K562 (cell line): ENCODE measurements at regions not wholly inside any gene's neighbourhood (a gene's known extent, or its start where the extent isn't known, plus 50 kb on each side); places are given as distances from the start of the nearest gene placed in this dataset.

Source experiments
- ATAC-seq: fragments of 200-7000 bp; cut with Tn5 transposase; 3 replicates; pipeline ENCODE4 v1.9.1; 2020; ENCODE audit warnings: moderate library complexity
- BruUV-seq: library from RNA; stranded (reverse); fragments of 400-500 nt; replicated peaks from 2 replicates; lab custom pipeline; 2021; lab: Mats Ljungman, UMichigan
- CTCF ChIA-PET: fragments of 300-600 bp; formaldehyde crosslinking; extraction: SDS; loops from one replicate; lab custom pipeline; 2021; ENCODE audit warnings: low intra/inter-chr PET ratio; lab: Yijun Ruan, JAX
- POLR2A ChIA-PET: fragments of 300-600, 350-650 bp; sonication (Branson Sonifier 250); formaldehyde crosslinking; extraction: SDS; loops from one replicate; lab custom pipeline; 2021; ENCODE audit warnings: antibody characterized with exemption, inconsistent platforms; lab: Yijun Ruan, JAX
- DNase-seq, 4 experiments: peaks; one replicate each; pipeline versions ENCODE4 v3.0.0 to v3.0.0-alpha.2; 2011 to 2018; ENCODE audit warnings: low spot score in 3 of 4, mixed read lengths in 3 of 4; ENCODE audit errors: extremely low read depth in 1 of 4
- FAIRE-seq: peaks from 2 replicates; lab custom pipeline; 2011; peaks lifted over from hg19 to GRCh38; lab: Jason Lieb, UNC
- H2AFZ ChIP-seq: 2 replicates; pipeline ENCODE4 v1.6.0; 2011; ENCODE audit warnings: low read depth, low read length, control low read depth, inconsistent platforms
- H3K27ac ChIP-seq: fragments of 200-600 bp; 3 replicates; pipeline ENCODE4 v1.8.0; 2011; ENCODE audit warnings: low read depth, mild to moderate bottlenecking, control low read depth, inconsistent platforms, low read length, moderate library complexity, mixed read lengths; ENCODE audit errors: extremely low read depth
- H3K27me3 ChIP-seq, 2 experiments: fragments of 300-600 bp in 1 of 2; 2 replicates in 1 of 2; 3 replicates in 1 of 2; pipeline versions ENCODE4 v1.6.0 to v1.8.0; 2011; ENCODE audit warnings: inconsistent platforms in 2 of 2, low read length in 2 of 2, mild to moderate bottlenecking in 1 of 2, mixed read lengths in 1 of 2, moderate library complexity in 1 of 2; ENCODE audit not compliant: control insufficient read depth in 2 of 2, insufficient read depth in 2 of 2
- H3K36me3 ChIP-seq: fragments of 300-600 bp; 3 replicates; pipeline ENCODE4 v1.8.0; 2011; ENCODE audit warnings: mild to moderate bottlenecking, low read length, inconsistent platforms; ENCODE audit not compliant: control insufficient read depth, insufficient read depth
- H3K4me1 ChIP-seq, 2 experiments: fragments of 200-600 bp in 1 of 2; replicated peaks in 1 of 2; 2 replicates in 1 of 2; 3 replicates in 1 of 2; pipeline versions ENCODE4 v1.5.1 to v1.8.0; 2011; ENCODE audit warnings: inconsistent platforms in 2 of 2, low read length in 2 of 2, mild to moderate bottlenecking in 1 of 2, mixed read lengths in 1 of 2, moderate library complexity in 1 of 2; ENCODE audit not compliant: control insufficient read depth in 2 of 2, insufficient read depth in 2 of 2
- H3K4me2 ChIP-seq: 2 replicates; pipeline ENCODE4 v1.6.1; 2011; ENCODE audit warnings: low read length, control low read depth, inconsistent platforms, mixed read lengths; ENCODE audit not compliant: insufficient read depth
- H3K4me3 ChIP-seq: fragments of 200-600 bp; sonication (generic), shearing (Covaris generic); 2 replicates; pipeline ENCODE4 v1.5.1; 2016; ENCODE audit warnings: control low read depth, inconsistent platforms
- H3K79me2 ChIP-seq: fragments of 200-600 bp; 3 replicates; pipeline ENCODE4 v1.8.0; 2011; ENCODE audit warnings: low read length, inconsistent platforms; ENCODE audit not compliant: control insufficient read depth, insufficient read depth
- H3K9ac ChIP-seq, 2 experiments: 2 replicates each; pipeline versions ENCODE4 v1.6.0 to v1.6.1; 2011; ENCODE audit warnings: low read depth in 2 of 2, low read length in 2 of 2, control low read depth in 1 of 2, inconsistent platforms in 1 of 2, mild to moderate bottlenecking in 1 of 2, mixed read lengths in 1 of 2; ENCODE audit not compliant: insufficient read depth in 1 of 2
- H3K9me1 ChIP-seq: one replicate; pipeline ENCODE4 v1.6.0; 2011; ENCODE audit warnings: inconsistent platforms, mild to moderate bottlenecking, low read length, moderate library complexity; ENCODE audit not compliant: control insufficient read depth, insufficient read depth
- H3K9me3 ChIP-seq: replicated peaks from 2 replicates; pipeline ENCODE4 v1.5.1; 2011; ENCODE audit warnings: low read depth, low read length, inconsistent platforms; ENCODE audit not compliant: control insufficient read depth, insufficient read depth
- H4K20me1 ChIP-seq: replicated peaks from 2 replicates; pipeline ENCODE4 v1.6.1; 2011; ENCODE audit warnings: low read length, inconsistent platforms, mixed read lengths; ENCODE audit not compliant: control insufficient read depth, insufficient read depth
- BRCA1 ChIP-seq, 2 experiments: fragments of 450-650 bp in 1 of 2; sonication (generic) in 1 of 2; formaldehyde crosslinking in 1 of 2; IDR thresholded peaks; 2 replicates each; pipeline versions ENCODE4 v1.5.0 to v1.6.1; 2017 to 2020; ENCODE audit warnings: mild to moderate bottlenecking in 1 of 2, missing genetic modification reagents in 1 of 2
- CBX2 ChIP-seq: fragments of 200-600 bp; sonication (generic); IDR thresholded peaks from one replicate; pipeline ENCODE4 v1.6.1; 2012; ENCODE audit warnings: mild to moderate bottlenecking, low read length, inconsistent platforms; ENCODE audit not compliant: insufficient read depth, poor library complexity, severe bottlenecking
- CEBPB ChIP-seq: fragments of 450-650 bp; IDR thresholded peaks from 2 replicates; pipeline ENCODE4 v1.6.1; 2016; ENCODE audit warnings: missing genetic modification characterization, missing compliant biosample characterization
- CHD1 ChIP-seq: fragments of 200-600 bp; sonication (generic); IDR thresholded peaks from one replicate; pipeline ENCODE4 v1.6.1; 2012; ENCODE audit warnings: mild to moderate bottlenecking, moderate library complexity, low read length, inconsistent platforms
- DNMT1 ChIP-seq: fragments of 450-650 bp; IDR thresholded peaks from 2 replicates; pipeline ENCODE4 v1.6.1; 2016; ENCODE audit warnings: antibody characterized with exemption, mild to moderate bottlenecking
- ETV5 ChIP-seq: sonication (generic); formaldehyde crosslinking; IDR thresholded peaks from 2 replicates; pipeline ENCODE4 v1.4.0; 2020; ENCODE audit warnings: low read depth, mild to moderate bottlenecking, missing genetic modification reagents
- MEF2A ChIP-seq: IDR thresholded peaks from 2 replicates; pipeline ENCODE4 v1.6.1; 2011; ENCODE audit warnings: low read depth, mild to moderate bottlenecking, low read length, moderate library complexity; ENCODE audit not compliant: control insufficient read depth
- MYBL2 ChIP-seq, 2 experiments: fragments of 450-650 bp in 1 of 2; sonication (generic) in 1 of 2; formaldehyde crosslinking in 1 of 2; IDR thresholded peaks; 2 replicates each; pipeline versions ENCODE4 v1.6.1 to v1.8.1; 2017 to 2022; ENCODE audit warnings: borderline replicate concordance in 1 of 2, inconsistent platforms in 1 of 2, low read depth in 1 of 2, mild to moderate bottlenecking in 1 of 2, missing genetic modification reagents in 1 of 2, moderate library complexity in 1 of 2
- NR2C2 ChIP-seq, 2 experiments: fragments of 200-800 bp in 1 of 2; sonication (Bioruptor generic) in 1 of 2; sonication (generic) in 1 of 2; formaldehyde crosslinking in 1 of 2; IDR thresholded peaks; 2 replicates each; pipeline versions ENCODE4 v1.6.1 to v1.8.0; 2016 to 2022; ENCODE audit warnings: mild to moderate bottlenecking in 1 of 2, missing compliant biosample characterization in 1 of 2, missing genetic modification characterization in 1 of 2, missing genetic modification reagents in 1 of 2
- SPI1 ChIP-seq: IDR thresholded peaks from 2 replicates; pipeline ENCODE4 v1.6.1; 2011; ENCODE audit warnings: low read depth, low read length, control low read depth, borderline replicate concordance
- TSHZ1 ChIP-seq: fragments of 250-450 bp; sonication (Bioruptor Pico); IDR thresholded peaks from 2 replicates; pipeline ENCODE4 v1.4.0; 2020; ENCODE audit warnings: mild to moderate bottlenecking, moderate library complexity
- XRCC5 ChIP-seq: fragments of 200-400 bp; formaldehyde crosslinking; IDR thresholded peaks from 2 replicates; pipeline ENCODE4 v1.6.1; 2017; ENCODE audit warnings: low read depth, mild to moderate bottlenecking, low read length
- ZNF561 ChIP-seq: fragments of 450-650 bp; formaldehyde crosslinking; conservative IDR thresholded peaks from 2 replicates; pipeline ENCODE4 v1.4.0; 2020; ENCODE audit warnings: mild to moderate bottlenecking, moderate library complexity
- WGBS: fragments of 100-300 bp; shearing (Covaris generic); methylation state at CpG from one replicate; pipeline ENCODE4 v1.1.6; 2016; ENCODE audit warnings: low coverage, mixed read lengths; ENCODE audit not compliant: insufficient coverage; ENCODE audit errors: missing lambda C conversion rate; 5-methylcytosine and 5-hydroxymethylcytosine counted together
- in situ Hi-C: fragments of 300-500 bp; cut with MboI; formaldehyde crosslinking; loops from 4 replicates; pipeline ENCODE4 v1.15.0; 2018; ENCODE audit warnings: inconsistent platforms, mixed read lengths
- intact Hi-C: fragments of 100-400 bp; cut with micrococcal nuclease; formaldehyde crosslinking; loops from 2 replicates; pipeline ENCODE4 v1.14.2; 2022
- TF ChIP-seq, protein P1 (sequence below): IDR thresholded peaks from 2 replicates; pipeline ENCODE4 v1.6.1; 2011; ENCODE audit warnings: borderline replicate concordance, low read depth, mild to moderate bottlenecking, moderate library complexity, low read length; ENCODE audit not compliant: insufficient read depth, poor library complexity, severe bottlenecking
- TF ChIP-seq, protein P2 (sequence below): fragments of 450-650 bp; formaldehyde crosslinking; IDR thresholded peaks from 2 replicates; pipeline ENCODE4 v1.4.0; 2022; ENCODE audit warnings: mild to moderate bottlenecking, moderate library complexity

DNA sequence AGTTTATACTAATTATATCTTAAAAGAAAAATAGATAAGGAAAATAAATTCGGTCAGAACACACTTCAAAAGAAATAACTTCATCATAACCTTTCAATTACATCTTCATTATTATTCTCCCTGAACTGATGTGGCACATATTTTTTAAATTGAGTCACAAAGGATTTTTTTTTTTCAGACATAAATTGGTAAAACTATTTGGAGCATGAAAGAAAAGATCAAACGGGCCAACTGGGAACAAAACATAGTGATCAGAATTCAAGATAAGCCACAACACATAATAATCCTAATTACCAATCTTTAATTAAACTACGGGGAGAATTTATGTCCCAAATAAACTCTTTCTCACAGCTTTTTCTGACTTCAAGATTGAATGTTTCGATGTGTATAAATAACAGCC is 258.2 kb upstream of the MAGI2 start:
- no peak overlapping the region for H2AFZ ChIP-seq
- no peak overlapping the region for H3K4me2 ChIP-seq
- H3K9ac ChIP-seq: no peak overlapping the region
- H3K9me1 ChIP-seq: no peaks in the 10 kb centered on the region
- in situ Hi-C loops (no loop called here), intact Hi-C loops (no loop called here)
- DNase-seq (no peak), FAIRE-seq (no peak), ATAC-seq (no peak)
- H3K27me3 ChIP-seq: no peaks in the 10 kb centered on the region
- no peaks in the 10 kb centered on the region; the same call in 1 of the 2 replicates for H3K9me3 ChIP-seq
- ChIA-PET POLR2A (no interaction called here), CTCF (no interaction called here)
- no peaks in the 10 kb centered on the region for H4K20me1 ChIP-seq
- no peak overlapping the region for H3K4me3 ChIP-seq
- no TSS peak for BruUV-seq
- H3K27ac ChIP-seq: no peak overlapping the region
- WGBS: 3% methylated on average over 4 of the region's 4 CpGs
- no peaks in the 10 kb centered on the region for H3K36me3 ChIP-seq
- no peaks in the 10 kb centered on the region for H3K4me1 ChIP-seq
- H3K79me2 ChIP-seq: no peaks in the 10 kb centered on the region
- no peak for TF ChIP-seq XRCC5
- TF ChIP-seq MEF2A: no peak
- TF ChIP-seq, protein P1, sequence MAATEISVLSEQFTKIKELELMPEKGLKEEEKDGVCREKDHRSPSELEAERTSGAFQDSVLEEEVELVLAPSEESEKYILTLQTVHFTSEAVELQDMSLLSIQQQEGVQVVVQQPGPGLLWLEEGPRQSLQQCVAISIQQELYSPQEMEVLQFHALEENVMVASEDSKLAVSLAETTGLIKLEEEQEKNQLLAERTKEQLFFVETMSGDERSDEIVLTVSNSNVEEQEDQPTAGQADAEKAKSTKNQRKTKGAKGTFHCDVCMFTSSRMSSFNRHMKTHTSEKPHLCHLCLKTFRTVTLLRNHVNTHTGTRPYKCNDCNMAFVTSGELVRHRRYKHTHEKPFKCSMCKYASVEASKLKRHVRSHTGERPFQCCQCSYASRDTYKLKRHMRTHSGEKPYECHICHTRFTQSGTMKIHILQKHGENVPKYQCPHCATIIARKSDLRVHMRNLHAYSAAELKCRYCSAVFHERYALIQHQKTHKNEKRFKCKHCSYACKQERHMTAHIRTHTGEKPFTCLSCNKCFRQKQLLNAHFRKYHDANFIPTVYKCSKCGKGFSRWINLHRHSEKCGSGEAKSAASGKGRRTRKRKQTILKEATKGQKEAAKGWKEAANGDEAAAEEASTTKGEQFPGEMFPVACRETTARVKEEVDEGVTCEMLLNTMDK: no peak
- no peak for TF ChIP-seq TSHZ1 (CRISPR knock-in tag)
- TF ChIP-seq NR2C2 (CRISPR knock-in tag; IDR thresholded peaks at IDR 0.05): no peak
- no peak for TF ChIP-seq NR2C2 (tag; IDR thresholded peaks at IDR 0.05)
- TF ChIP-seq ETV5 (CRISPR knock-in tag): no peak
- TF ChIP-seq CBX2: no peak
- TF ChIP-seq CHD1: no peak
- TF ChIP-seq, protein P2, sequence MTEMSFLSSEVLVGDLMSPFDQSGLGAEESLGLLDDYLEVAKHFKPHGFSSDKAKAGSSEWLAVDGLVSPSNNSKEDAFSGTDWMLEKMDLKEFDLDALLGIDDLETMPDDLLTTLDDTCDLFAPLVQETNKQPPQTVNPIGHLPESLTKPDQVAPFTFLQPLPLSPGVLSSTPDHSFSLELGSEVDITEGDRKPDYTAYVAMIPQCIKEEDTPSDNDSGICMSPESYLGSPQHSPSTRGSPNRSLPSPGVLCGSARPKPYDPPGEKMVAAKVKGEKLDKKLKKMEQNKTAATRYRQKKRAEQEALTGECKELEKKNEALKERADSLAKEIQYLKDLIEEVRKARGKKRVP: no peak
- no peak for TF ChIP-seq SPI1
- no peak for TF ChIP-seq DNMT1
- no peak for TF ChIP-seq MYBL2 (IDR thresholded peaks at IDR 0.05; ENCODE audit: low read depth)
- no peak for TF ChIP-seq MYBL2 (CRISPR knock-in tag; IDR thresholded peaks at IDR 0.05; ENCODE audit: borderline replicate concordance)
- TF ChIP-seq ZNF561: no peak
- TF ChIP-seq CEBPB (tag): no peak
- no peak for TF ChIP-seq BRCA1 (IDR thresholded peaks at IDR 0.05)
- no peak for TF ChIP-seq BRCA1 (CRISPR knock-in tag; IDR thresholded peaks at IDR 0.05)
